ENCODE measurements at regions not wholly inside any gene's neighbourhood (a gene's known extent, or its start where the extent isn't known, plus 50 kb on each side); places are given as distances from the start of the nearest gene placed in this dataset.

DNA sequence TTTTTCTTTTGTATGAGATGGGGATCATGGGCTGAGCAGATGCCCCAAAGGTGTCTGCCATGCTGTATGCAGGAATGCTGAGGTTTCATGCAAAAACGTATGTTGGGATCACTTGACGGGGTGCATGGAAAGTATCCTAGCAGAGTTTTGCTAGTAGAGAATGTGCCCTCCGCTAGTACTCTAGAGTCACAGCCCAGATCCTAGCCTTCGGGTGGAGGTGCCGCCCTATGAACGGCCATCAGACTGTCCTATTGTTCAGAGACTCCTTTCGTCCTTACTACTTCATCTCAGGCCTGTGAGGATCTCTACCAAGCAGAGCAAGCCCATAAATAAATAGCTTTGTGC is 69.6 kb upstream of the SPATA31E1 start:
- H2AFZ ChIP-seq (ENCODE audit: low read depth, low read length, severe bottlenecking) = no peak overlapping the region
- no peak overlapping the region for H3K9ac ChIP-seq (ENCODE audit: low read length)
- H3K4me2 ChIP-seq (ENCODE audit: low read depth, low read length, poor library complexity, severe bottlenecking) = no peak overlapping the region
- H3K9me2 ChIP-seq (replicated peaks; ENCODE audit: insufficient read depth, low read length) = no peaks in the 10 kb centered on the region
- H3K27ac ChIP-seq (ENCODE audit: low read depth, low read length) = no peak overlapping the region
- H3F3A ChIP-seq (ENCODE audit: insufficient read depth) = no peaks in the 10 kb centered on the region
- no peaks in the 10 kb centered on the region for H3K79me2 ChIP-seq (ENCODE audit: insufficient read depth, low read length)
- H3K9me3 ChIP-seq (ENCODE audit: insufficient read depth, low read length) = no peaks in the 10 kb centered on the region
- no peaks in the 10 kb centered on the region for H3K36me3 ChIP-seq (ENCODE audit: low read length)
- TF ChIP-seq EZH2phosphoT487 (conservative IDR thresholded peaks at IDR 0.05; ENCODE audit: low read length) (no peak), CTCF (IDR thresholded peaks at IDR 0.05; ENCODE audit: insufficient read depth, low read length, poor library complexity, severe bottlenecking) (no peak)
- no peaks in the 10 kb centered on the region for H3K27me3 ChIP-seq (ENCODE audit: low read length)
- no peak overlapping the region for H3K4me3 ChIP-seq (ENCODE audit: insufficient read depth, low read length, poor library complexity, severe bottlenecking)
- no peaks in the 10 kb centered on the region for H4K20me1 ChIP-seq (ENCODE audit: low read depth, low read length)

DNA sequence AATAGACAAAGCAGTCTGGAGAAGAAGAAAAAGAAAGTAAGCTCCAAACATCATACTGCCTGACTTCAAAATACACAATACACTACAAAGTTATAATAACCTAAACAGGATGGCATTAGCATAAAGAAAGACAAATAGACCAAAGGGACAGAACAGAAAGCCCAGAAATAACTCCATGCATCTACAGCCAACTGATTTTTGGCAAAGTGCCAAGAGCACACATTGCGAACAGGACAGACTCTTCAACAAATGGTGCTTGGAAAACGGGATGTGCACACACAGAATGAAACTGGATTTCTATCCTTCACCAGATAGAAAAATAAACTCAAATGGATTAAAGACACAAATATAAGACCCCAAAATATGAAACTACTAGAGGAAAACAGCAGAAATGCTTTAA is 66.6 kb upstream of the SPATA31E1 start:
- TF ChIP-seq EZH2phosphoT487 (conservative IDR thresholded peaks at IDR 0.05; ENCODE audit: low read length) (no peak), CTCF (IDR thresholded peaks at IDR 0.05; ENCODE audit: insufficient read depth, low read length, poor library complexity, severe bottlenecking) (no peak)
- Histone ChIP-seq H3K9me3 (ENCODE audit: insufficient read depth, low read length) (no peaks in the 10 kb centered on the region), H3K4me2 (ENCODE audit: low read depth, low read length, poor library complexity, severe bottlenecking) (no peak overlapping the region)

GRCh38 chr9:87818308-87818707 is 64.4 kb upstream of the SPATA31E1 start:
- H3K9me3 ChIP-seq (ENCODE audit: insufficient read depth, low read length) = no peaks in the 10 kb centered on the region
- no peak overlapping the region for H2AFZ ChIP-seq (ENCODE audit: low read depth, low read length, severe bottlenecking)
- no peak overlapping the region for H3K4me2 ChIP-seq (ENCODE audit: low read depth, low read length, poor library complexity, severe bottlenecking)
- no peaks in the 10 kb centered on the region for H3K36me3 ChIP-seq (ENCODE audit: low read length)
- TF ChIP-seq CTCF (IDR thresholded peaks at IDR 0.05; ENCODE audit: insufficient read depth, low read length, poor library complexity, severe bottlenecking) = no peak
- no peak for TF ChIP-seq EZH2phosphoT487 (conservative IDR thresholded peaks at IDR 0.05; ENCODE audit: low read length)
- no peaks in the 10 kb centered on the region for H3K27me3 ChIP-seq (ENCODE audit: low read length)
- no peak overlapping the region for H3K27ac ChIP-seq (ENCODE audit: low read depth, low read length)
- no peaks in the 10 kb centered on the region for H4K20me1 ChIP-seq (ENCODE audit: low read depth, low read length)
- H3K9me2 ChIP-seq (replicated peaks; ENCODE audit: insufficient read depth, low read length) = no peaks in the 10 kb centered on the region
- H3F3A ChIP-seq (ENCODE audit: insufficient read depth) = no peaks in the 10 kb centered on the region
- no peak overlapping the region for H3K9ac ChIP-seq (ENCODE audit: low read length)
- no peaks in the 10 kb centered on the region for H3K79me2 ChIP-seq (ENCODE audit: insufficient read depth, low read length)
- no peak overlapping the region for H3K4me3 ChIP-seq (ENCODE audit: insufficient read depth, low read length, poor library complexity, severe bottlenecking)

More for the DNA sequence above, 66.6 kb upstream of the SPATA31E1 start:
- H4K20me1 ChIP-seq (ENCODE audit: low read depth, low read length) = no peaks in the 10 kb centered on the region
- no peak overlapping the region for H3K27ac ChIP-seq (ENCODE audit: low read depth, low read length)
- no peaks in the 10 kb centered on the region for H3K9me2 ChIP-seq (replicated peaks; ENCODE audit: insufficient read depth, low read length)
- no peaks in the 10 kb centered on the region for H3F3A ChIP-seq (ENCODE audit: insufficient read depth)
- no peak overlapping the region for H3K9ac ChIP-seq (ENCODE audit: low read length)
- H3K4me3 ChIP-seq (ENCODE audit: insufficient read depth, low read length, poor library complexity, severe bottlenecking) = no peak overlapping the region
- H2AFZ ChIP-seq (ENCODE audit: low read depth, low read length, severe bottlenecking) = no peak overlapping the region
- no peaks in the 10 kb centered on the region for H3K36me3 ChIP-seq (ENCODE audit: low read length)
- no peaks in the 10 kb centered on the region for H3K27me3 ChIP-seq (ENCODE audit: low read length)
- H3K79me2 ChIP-seq (ENCODE audit: insufficient read depth, low read length) = no peaks in the 10 kb centered on the region
